ENCODE measurements at regions not wholly inside any gene's neighbourhood (a gene's known extent, or its start where the extent isn't known, plus 50 kb on each side); places are given as distances from the start of the nearest gene placed in this dataset.

- ATAC-seq (no peak), DNase-seq (no peak)
- no peak for TF ChIP-seq CTCF (IDR thresholded peaks at IDR 0.05)
- ChIA-PET CTCF (no interaction called here), POLR2A (no interaction called here)
- intact Hi-C loops (cut with micrococcal nuclease): no loop called here
- Mint-ChIP-seq H3K4me1 (ENCODE audit: low read depth) (no peaks in the 10 kb centered on the region), H3K4me3 (no peak overlapping the region), H3K36me3 (ENCODE audit: low read depth) (no peaks in the 10 kb centered on the region), H3K9me3 (no peaks in the 10 kb centered on the region), H3K27me3 (peaks cover 9% of the 10 kb centered on the region), H3K27ac (no peak overlapping the region)
Measured at GRCh38 chr9:1683951-1684350, 331.2 kb upstream of the SMARCA2 start.

- H3K9me3 Mint-ChIP-seq: no peaks in the 10 kb centered on the region
- intact Hi-C loops (cut with micrococcal nuclease): no loop called here
- ChIA-PET CTCF (no interaction called here), POLR2A (no interaction called here)
- no peak overlapping the region for H3K27ac Mint-ChIP-seq
- no peak overlapping the region for H3K4me3 Mint-ChIP-seq
- no peak for DNase-seq
- TF ChIP-seq CTCF (IDR thresholded peaks at IDR 0.05): no peak
- H3K27me3 Mint-ChIP-seq: peaks cover 13% of the 10 kb centered on the region
- H3K4me1 Mint-ChIP-seq (ENCODE audit: low read depth): no peaks in the 10 kb centered on the region
- ATAC-seq: no peak
- H3K36me3 Mint-ChIP-seq (ENCODE audit: low read depth): no peaks in the 10 kb centered on the region
Measured at GRCh38 chr9:1698991-1699390, 316.2 kb upstream of the SMARCA2 start.

GRCh38 chr9:1701113-1701512 is 314.0 kb upstream of the SMARCA2 start:
- TF ChIP-seq CTCF (IDR thresholded peaks at IDR 0.05): no peak
- Mint-ChIP-seq H3K36me3 (ENCODE audit: low read depth) (no peaks in the 10 kb centered on the region), H3K9me3 (no peaks in the 10 kb centered on the region), H3K27me3 (peaks cover 14% of the 10 kb centered on the region), H3K27ac (no peak overlapping the region), H3K4me3 (no peak overlapping the region), H3K4me1 (ENCODE audit: low read depth) (no peaks in the 10 kb centered on the region)
- intact Hi-C loops (cut with micrococcal nuclease): loop anchor here (10.0 kb wide), 1 partner anchor 384 kb away; no protein-coding TSS in a partner anchor
- ChIA-PET CTCF (no interaction called here), POLR2A (interaction anchor here (0.7 kb wide), 1 partner anchor 45 kb away, joined by 3 read pairs; no protein-coding TSS in a partner anchor)
- no peak for DNase-seq
- ATAC-seq: no peak

GRCh38 chr9:1702701-1703100 is 312.4 kb upstream of the SMARCA2 start:
- H3K4me1 Mint-ChIP-seq (ENCODE audit: low read depth): no peaks in the 10 kb centered on the region
- intact Hi-C loops (cut with micrococcal nuclease): loop anchor here (10.0 kb wide), 1 partner anchor 382 kb away; no protein-coding TSS in a partner anchor
- CTCF ChIA-PET: no interaction called here

GRCh38 chr9:1707291-1707690 is 307.9 kb upstream of the SMARCA2 start:
- Mint-ChIP-seq H3K4me1 (ENCODE audit: low read depth) (no peaks in the 10 kb centered on the region), H3K9me3 (no peaks in the 10 kb centered on the region), H3K27me3 (peaks cover 24% of the 10 kb centered on the region), H3K4me3 (no peak overlapping the region), H3K27ac (no peak overlapping the region), H3K36me3 (ENCODE audit: low read depth) (no peaks in the 10 kb centered on the region)
- DNase-seq (no peak), ATAC-seq (no peak)
- POLR2A ChIA-PET: no interaction called here
- TF ChIP-seq CTCF (IDR thresholded peaks at IDR 0.05): no peak
- CTCF ChIA-PET: no interaction called here
- intact Hi-C loops (cut with micrococcal nuclease): loop anchor here (10.0 kb wide), 1 partner anchor 378 kb away; no protein-coding TSS in a partner anchor

More at GRCh38 chr9:1702701-1703100, 312.4 kb upstream of the SMARCA2 start:
- POLR2A ChIA-PET: no interaction called here
- Mint-ChIP-seq H3K36me3 (ENCODE audit: low read depth) (no peaks in the 10 kb centered on the region), H3K27ac (no peak overlapping the region), H3K27me3 (peaks cover 23% of the 10 kb centered on the region), H3K9me3 (no peaks in the 10 kb centered on the region), H3K4me3 (no peak overlapping the region)
- DNase-seq: no peak
- ATAC-seq: no peak
- no peak for TF ChIP-seq CTCF (IDR thresholded peaks at IDR 0.05)
